ENCODE measurements at regions not wholly inside any gene's neighbourhood (a gene's known extent, or its start where the extent isn't known, plus 50 kb on each side); places are given as distances from the start of the nearest gene placed in this dataset.
"Not testable (repeated sequence)": the region's sequence is repeated elsewhere in the genome, so short reads cannot be mapped to it uniquely, and the experiment has no call there.

DNA sequence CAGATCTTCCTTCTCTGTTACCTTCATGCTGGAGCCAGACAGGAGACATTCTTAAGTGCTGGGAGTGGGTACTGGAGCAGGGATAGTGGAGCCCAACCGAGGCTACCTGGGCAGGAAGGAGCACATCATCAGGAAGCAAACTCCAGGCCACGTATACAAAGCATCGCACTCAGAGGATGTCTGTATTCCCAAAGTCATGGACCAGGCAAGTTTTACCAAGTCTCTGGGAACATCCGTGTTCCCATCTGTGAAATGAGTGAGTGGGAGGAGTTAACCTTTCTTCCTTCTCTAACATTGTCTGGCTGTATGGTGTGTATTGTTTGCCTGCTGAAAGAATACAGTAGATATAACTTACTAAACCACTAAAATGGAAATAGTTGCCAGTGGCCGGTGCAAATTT, 175.0 kb upstream of the TMEM45B start:
- DNase-seq, result no peak
- H3K27me3 ChIP-seq, result no peaks in the 10 kb centered on the region
- H3K4me3 ChIP-seq, result no peak overlapping the region
- TF ChIP-seq, protein P1, sequence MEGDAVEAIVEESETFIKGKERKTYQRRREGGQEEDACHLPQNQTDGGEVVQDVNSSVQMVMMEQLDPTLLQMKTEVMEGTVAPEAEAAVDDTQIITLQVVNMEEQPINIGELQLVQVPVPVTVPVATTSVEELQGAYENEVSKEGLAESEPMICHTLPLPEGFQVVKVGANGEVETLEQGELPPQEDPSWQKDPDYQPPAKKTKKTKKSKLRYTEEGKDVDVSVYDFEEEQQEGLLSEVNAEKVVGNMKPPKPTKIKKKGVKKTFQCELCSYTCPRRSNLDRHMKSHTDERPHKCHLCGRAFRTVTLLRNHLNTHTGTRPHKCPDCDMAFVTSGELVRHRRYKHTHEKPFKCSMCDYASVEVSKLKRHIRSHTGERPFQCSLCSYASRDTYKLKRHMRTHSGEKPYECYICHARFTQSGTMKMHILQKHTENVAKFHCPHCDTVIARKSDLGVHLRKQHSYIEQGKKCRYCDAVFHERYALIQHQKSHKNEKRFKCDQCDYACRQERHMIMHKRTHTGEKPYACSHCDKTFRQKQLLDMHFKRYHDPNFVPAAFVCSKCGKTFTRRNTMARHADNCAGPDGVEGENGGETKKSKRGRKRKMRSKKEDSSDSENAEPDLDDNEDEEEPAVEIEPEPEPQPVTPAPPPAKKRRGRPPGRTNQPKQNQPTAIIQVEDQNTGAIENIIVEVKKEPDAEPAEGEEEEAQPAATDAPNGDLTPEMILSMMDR (IDR thresholded peaks at IDR 0.05), result no peak
- H3K9me3 ChIP-seq, result no peaks in the 10 kb centered on the region
- intact Hi-C loops (cut with DNase I), result no loop called here
- H3K27ac ChIP-seq, result no peak overlapping the region
- ATAC-seq, result no peak
- H3K36me3 ChIP-seq, result no peaks in the 10 kb centered on the region
- H3K4me1 ChIP-seq, result no peaks in the 10 kb centered on the region

- Histone ChIP-seq H3K27me3 (no peaks in the 10 kb centered on the region), H3K4me3 (no peak overlapping the region), H3K9me3 (no peaks in the 10 kb centered on the region), H3K4me1 (no peaks in the 10 kb centered on the region), H3K27ac (no peak overlapping the region), H3K36me3 (no peaks in the 10 kb centered on the region)
- DNase-seq (peak in 1 of 4 donors; percentile 5), ATAC-seq (peak; percentile 95)
- intact Hi-C loops (cut with DNase I), result no loop called here
- TF ChIP-seq, protein P1 (IDR thresholded peaks at IDR 0.05), result no peak
Measured at GRCh38 chr11:129643031-129643721, 172.5 kb upstream of the TMEM45B start.

DNA sequence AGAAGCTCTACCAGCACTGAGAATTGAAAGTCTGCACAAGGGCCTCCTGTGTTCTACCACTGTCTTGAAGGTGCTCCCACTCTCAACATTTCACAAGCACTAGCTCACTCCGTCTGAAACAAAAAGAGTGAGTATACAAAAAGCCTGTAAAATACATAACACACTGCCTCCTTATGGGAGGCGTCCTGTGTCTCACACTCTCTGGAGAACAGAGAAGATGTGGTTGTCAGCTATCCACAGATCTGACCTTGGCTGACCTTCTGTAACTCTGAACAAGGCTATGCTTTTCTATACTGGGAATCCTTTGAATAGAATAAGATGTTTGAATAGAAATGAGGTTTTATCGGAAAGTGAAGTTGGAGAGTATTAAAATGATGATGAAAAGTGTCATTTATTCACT, 171.3 kb upstream of the TMEM45B start:
- Histone ChIP-seq H3K36me3 (no peaks in the 10 kb centered on the region), H3K27me3 (no peaks in the 10 kb centered on the region), H3K4me1 (no peaks in the 10 kb centered on the region), H3K4me3 (no peak overlapping the region), H3K27ac (no peak overlapping the region), H3K9me3 (no peaks in the 10 kb centered on the region)
- no peak for DNase-seq
- intact Hi-C loops (cut with DNase I), result no loop called here
- ATAC-seq, result no peak
- TF ChIP-seq, protein P1 (IDR thresholded peaks at IDR 0.05), result no peak

DNA sequence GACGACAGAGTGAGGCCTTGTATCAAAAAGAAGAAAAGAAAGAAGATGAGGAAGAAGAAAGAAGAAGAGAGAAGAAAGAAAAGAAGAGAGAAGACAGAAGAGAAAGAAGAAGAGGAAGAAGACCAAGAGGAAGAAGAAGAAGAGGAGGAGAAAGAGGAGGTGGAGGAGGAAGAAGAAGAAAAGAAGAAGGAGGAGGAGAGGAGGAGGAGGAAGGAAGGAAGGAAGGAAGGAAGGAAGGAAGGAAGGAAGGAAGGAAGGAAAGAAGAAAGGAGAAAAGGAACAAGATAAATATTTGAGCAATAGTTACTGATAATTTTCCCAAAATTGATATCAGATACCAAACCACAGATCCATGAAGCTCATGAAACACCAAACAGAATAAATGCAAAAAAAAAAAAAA, 169.7 kb upstream of the TMEM45B start:
- Histone ChIP-seq H3K4me3 (no peak overlapping the region), H3K27me3 (no peaks in the 10 kb centered on the region), H3K36me3 (no peaks in the 10 kb centered on the region), H3K9me3 (no peaks in the 10 kb centered on the region), H3K4me1 (no peaks in the 10 kb centered on the region), H3K27ac (no peak overlapping the region)
- intact Hi-C loops (cut with DNase I), result no loop called here
- no peak for DNase-seq
- TF ChIP-seq, protein P1 (IDR thresholded peaks at IDR 0.05), result no peak
- ATAC-seq, result no peak

GRCh38 chr11:129650044-129650443, 165.6 kb upstream of the TMEM45B start:
- H3K27me3 ChIP-seq; H3K4me1 ChIP-seq; ATAC-seq; H3K4me3 ChIP-seq; DNase-seq; H3K27ac ChIP-seq; H3K36me3 ChIP-seq; intact Hi-C loops (cut with DNase I): not testable (repeated sequence)
- peaks cover 0 to 15% of the 10 kb centered on the region in 2 donors for H3K9me3 ChIP-seq

DNA sequence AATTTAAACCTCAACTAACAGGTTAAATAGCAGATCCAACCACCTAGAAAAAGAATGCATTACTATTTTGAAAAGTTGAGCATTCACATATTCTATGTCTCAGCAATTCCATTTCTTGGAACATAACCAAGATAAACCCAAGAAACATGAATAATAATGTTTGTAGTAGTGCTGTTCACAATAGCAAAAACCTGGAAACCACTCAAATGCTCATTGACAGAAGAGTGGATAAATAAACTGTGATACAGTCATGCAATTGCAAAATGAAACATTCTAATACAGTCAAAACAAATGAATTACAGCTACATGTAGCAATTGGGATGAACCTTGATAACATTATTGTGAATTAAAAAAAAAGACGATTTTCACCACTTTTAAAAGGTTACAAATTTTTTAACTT, 162.8 kb upstream of the TMEM45B start:
- ATAC-seq (peak; percentile 69), DNase-seq (peak in 1 of 4 donors; percentile 35)
- TF ChIP-seq, protein P1 (IDR thresholded peaks at IDR 0.05), result no peak
- H3K36me3 ChIP-seq, result no peaks in the 10 kb centered on the region
- H3K27ac ChIP-seq, result no peak overlapping the region
- no peak overlapping the region for H3K4me3 ChIP-seq
- peaks cover 0 to 24% of the 10 kb centered on the region in 2 donors for H3K9me3 ChIP-seq
- no peaks in the 10 kb centered on the region for H3K4me1 ChIP-seq
- no peaks in the 10 kb centered on the region for H3K27me3 ChIP-seq
- intact Hi-C loops (cut with DNase I), result no loop called here

All from left lung (tissue), 4 donors.